Psoas muscle (tissue), 7 donors: ENCODE measurements at regions not wholly inside any gene's neighbourhood (a gene's known extent, or its start where the extent isn't known, plus 50 kb on each side); places are given as distances from the start of the nearest gene placed in this dataset.

Experiments used
- ATAC-seq, 4 donors: fragments of 200-7000 bp; cut with Tn5 transposase; one replicate each; pipeline ENCODE4 v1.9.1; 2020; ENCODE audit warnings: moderate library complexity in 3 of 4, mild to moderate bottlenecking in 2 of 4
- DNase-seq, 2 donors: peaks; one replicate each; pipeline ENCODE4 v3.0.0-alpha.2; 2020
- H3K27ac ChIP-seq: fragments of 200-600 bp; one replicate; pipeline ENCODE4 v1.8.0; 2022
- H3K27me3 ChIP-seq, 3 donors: fragments of 200-600 bp in 1 of 3; one replicate each; pipeline versions ENCODE4 v1.6.1 to v1.8.0; 2013 to 2022; ENCODE audit warnings: low read length in 2 of 3, mild to moderate bottlenecking in 2 of 3, moderate library complexity in 1 of 3; ENCODE audit not compliant: insufficient read depth in 3 of 3
- H3K36me3 ChIP-seq, 2 donors: fragments of 200-600 bp in 1 of 2; one replicate each; pipeline versions ENCODE4 v1.6.1 to v1.8.0; 2013 to 2022; ENCODE audit warnings: low read depth in 1 of 2, mild to moderate bottlenecking in 1 of 2, moderate library complexity in 1 of 2; ENCODE audit not compliant: insufficient read depth in 1 of 2
- H3K4me1 ChIP-seq: fragments of 200-600 bp; one replicate; pipeline ENCODE4 v1.8.0; 2022
- H3K4me3 ChIP-seq: fragments of 200-600 bp; one replicate; pipeline ENCODE4 v1.8.0; 2022; ENCODE audit warnings: mild to moderate bottlenecking
- H3K9me3 ChIP-seq: fragments of 200-600 bp; one replicate; pipeline ENCODE4 v1.8.0; 2022
- CTCF ChIP-seq: fragments of 200-600 bp; IDR thresholded peaks from one replicate; pipeline ENCODE4 v1.8.0; 2022; ENCODE audit warnings: antibody characterized with exemption
- WGBS, 3 donors: extraction: QIAGEN DNeasy Blood & Tissue Kit; methylation state at CpG; one replicate each; pipeline versions ENCODE4 v1.1.6 to v1.1.7; 2013; 5-methylcytosine and 5-hydroxymethylcytosine counted together
- intact Hi-C, 2 donors: fragments of 100-400 bp; cut with DNase I; formaldehyde crosslinking; loops; one replicate each; pipeline versions ENCODE4 v1.11.0 to v1.14.2; 2022
- donor health status: healthy with polysubstance abuse.
- donor health status: DM: no; HTN: no; CAD: no; lungs with moderate emphysema.
- donor health status: Bipolar disorder and iron deficiency.
- donor health status: healthy.
- donor health status: DM: yes; HTN: yes; CAD: no.
- donor health status: DM: no; HTN: no; CAD: no.
- donor health status: DM: yes; HTN: yes; CAD: no.

GRCh38 chr17:22569459-22570143 lies 877.3 kb downstream of the KCNJ18 start:
- Histone ChIP-seq H3K27ac (no peak overlapping the region), H3K9me3 (no peaks in the 10 kb centered on the region), H3K27me3 (no peaks in the 10 kb centered on the region), H3K36me3 (no peaks in the 10 kb centered on the region), H3K4me3 (no peak overlapping the region), H3K4me1 (no peaks in the 10 kb centered on the region)
- 85% methylated on average over 21 of the region's 21 CpGs for WGBS, 3 donors
- DNase-seq (no peak), ATAC-seq (no peak)
- intact Hi-C loops, result no loop called here
- no peak for TF ChIP-seq CTCF

DNA sequence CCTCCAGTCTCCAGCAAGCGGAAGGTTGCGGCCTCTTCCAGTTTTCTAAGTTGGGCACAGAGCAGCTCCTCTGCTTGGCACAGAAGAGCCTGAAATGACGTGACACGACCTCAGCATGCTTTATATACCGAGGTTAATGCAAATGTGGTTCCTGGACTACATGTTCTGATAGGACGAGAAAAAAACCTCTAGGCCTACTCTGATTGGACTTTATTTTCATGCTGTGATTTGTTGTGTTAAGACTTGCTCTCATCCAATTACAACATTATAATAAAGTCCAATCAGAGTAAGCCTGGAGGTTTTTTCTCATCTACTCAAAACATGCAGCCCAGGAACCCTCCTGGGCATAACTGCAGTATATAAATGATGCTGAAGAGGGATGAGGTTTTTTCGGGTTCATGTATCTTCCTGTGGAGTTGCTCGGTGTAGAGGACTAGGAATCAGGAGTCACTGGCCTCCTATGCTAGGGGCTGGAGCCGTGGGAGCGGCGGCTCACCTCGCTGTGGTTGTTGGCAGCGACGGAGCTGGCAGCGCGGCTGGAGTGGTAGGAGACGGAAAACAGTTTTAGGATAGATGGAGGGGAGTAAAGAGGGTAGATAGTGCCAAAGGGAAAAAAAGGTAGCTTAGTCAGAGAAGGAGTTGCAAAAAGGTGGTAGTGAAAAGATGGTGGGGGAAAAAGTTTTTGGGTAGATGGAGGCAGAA lies 878.0 kb downstream of the KCNJ18 start:
- 70 to 75% (median 74%) methylated on average over 17 of the region's 17 CpGs for WGBS, 3 donors

GRCh38 chr17:22599322-22599721 lies 907.0 kb downstream of the KCNJ18 start:
- no peaks in the 10 kb centered on the region for H3K9me3 ChIP-seq
- intact Hi-C loops, result no loop called here
- no peak for TF ChIP-seq CTCF
- ATAC-seq (no peak), DNase-seq (no peak)
- H3K27me3 ChIP-seq, result no peaks in the 10 kb centered on the region
- H3K36me3 ChIP-seq, result no peaks in the 10 kb centered on the region
- no peak overlapping the region for H3K27ac ChIP-seq
- H3K4me3 ChIP-seq, result no peak overlapping the region
- 48 to 57% (median 52%) methylated on average over 3 of the region's 3 CpGs for WGBS, 3 donors
- no peaks in the 10 kb centered on the region for H3K4me1 ChIP-seq

More for the DNA sequence above, 878.0 kb downstream of the KCNJ18 start:
- ATAC-seq, result no peak
- Histone ChIP-seq H3K27me3 (no peaks in the 10 kb centered on the region), H3K9me3 (no peaks in the 10 kb centered on the region), H3K36me3 (no peaks in the 10 kb centered on the region), H3K4me3 (no peak overlapping the region), H3K4me1 (no peaks in the 10 kb centered on the region), H3K27ac (no peak overlapping the region)
- DNase-seq, result no peak
- TF ChIP-seq CTCF, result no peak
- intact Hi-C loops, result no loop called here

DNA sequence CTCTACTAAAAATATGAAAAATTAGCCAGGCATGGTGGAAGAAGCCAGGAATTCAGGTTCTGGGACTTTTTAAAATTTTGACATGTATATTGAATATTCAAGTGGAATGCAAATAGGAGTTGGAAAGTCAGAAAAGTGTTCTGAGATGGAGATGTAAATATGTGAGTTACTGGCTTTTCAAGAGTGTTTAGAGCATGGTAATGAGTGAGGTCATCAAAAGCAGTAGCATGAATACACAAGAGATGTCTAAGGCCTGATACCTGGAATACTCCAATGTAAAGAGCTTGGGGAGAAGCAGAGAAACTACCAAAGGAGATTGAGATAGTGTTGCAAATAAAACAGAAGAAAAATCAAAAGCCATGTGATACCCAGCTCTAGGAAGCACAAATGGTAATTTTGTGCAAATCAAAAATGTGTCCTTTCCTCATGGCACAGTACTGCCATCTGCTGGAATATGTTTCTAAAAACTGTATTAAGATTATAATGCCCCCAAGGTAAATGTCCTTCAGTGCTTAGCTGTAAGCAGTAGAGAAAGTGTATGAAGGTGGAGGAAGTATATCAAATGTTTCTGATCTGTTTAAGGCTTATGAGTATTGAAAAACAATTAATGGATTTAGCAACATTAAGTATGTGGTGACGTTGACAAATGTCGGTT lies 908.4 kb downstream of the KCNJ18 start:
- TF ChIP-seq CTCF, result no peak
- Histone ChIP-seq H3K27ac (no peak overlapping the region), H3K4me3 (no peak overlapping the region), H3K36me3 (no peaks in the 10 kb centered on the region), H3K9me3 (no peaks in the 10 kb centered on the region), H3K27me3 (no peaks in the 10 kb centered on the region), H3K4me1 (no peaks in the 10 kb centered on the region)
- ATAC-seq (no peak), DNase-seq (no peak)
- 41 to 50% (median 47%) methylated on average over 2 of the region's 2 CpGs for WGBS, 3 donors
- intact Hi-C loops, result no loop called here
